HepG2 (cell line): ENCODE measurements at regions not wholly inside any gene's neighbourhood (a gene's known extent, or its start where the extent isn't known, plus 50 kb on each side); places are given as distances from the start of the nearest gene placed in this dataset.

Experiments
- ATAC-seq: fragments of 200-7000 bp; cut with Tn5 transposase; 3 replicates; pipeline ENCODE4 v1.9.1; 2020; ENCODE audit warnings: mild to moderate bottlenecking, moderate library complexity
- BruUV-seq: library from RNA; stranded (reverse); fragments of 400-500 nt; replicated peaks from 2 replicates; lab custom pipeline; 2021; lab: Mats Ljungman, UMichigan
- CTCF ChIA-PET: fragments of 300-600 bp; formaldehyde crosslinking; extraction: SDS; loops from one replicate; lab custom pipeline; 2021; ENCODE audit warnings: low total read pairs, inconsistent platforms, low intra/inter-chr PET ratio; lab: Yijun Ruan, JAX
- POLR2A ChIA-PET: fragments of 350-600 bp; sonication (Branson Sonifier 250); formaldehyde crosslinking; loops from one replicate; lab custom pipeline; 2020; ENCODE audit warnings: antibody characterized with exemption, inconsistent platforms; lab: Yijun Ruan, JAX
- DNase-seq: peaks from one replicate; pipeline ENCODE4 v3.0.0-alpha.2; 2015; ENCODE audit warnings: low spot score
- FAIRE-seq: peaks from 3 replicates; lab custom pipeline; 2011; peaks lifted over from hg19 to GRCh38; lab: Jason Lieb, UNC
- H2AFZ ChIP-seq: one replicate; pipeline ENCODE4 v1.6.1; 2011; ENCODE audit warnings: low read length, inconsistent platforms
- H3K27ac ChIP-seq: fragments of 300-600 bp; 3 replicates; pipeline ENCODE4 v1.8.0; 2011; ENCODE audit warnings: mixed run types, mild to moderate bottlenecking, mixed read lengths, low read length, inconsistent platforms; ENCODE audit not compliant: insufficient read depth; ENCODE audit errors: extremely low read length
- H3K27me3 ChIP-seq, 2 experiments: fragments of 200-600 bp in 1 of 2; 2 replicates in 1 of 2; 3 replicates in 1 of 2; pipeline versions ENCODE4 v1.6.0 to v1.8.0; 2011; ENCODE audit warnings: low read length in 2 of 2, mild to moderate bottlenecking in 2 of 2, moderate library complexity in 2 of 2, inconsistent platforms in 1 of 2; ENCODE audit not compliant: insufficient read depth in 2 of 2, control insufficient read depth in 1 of 2
- H3K36me3 ChIP-seq, 2 experiments: fragments of 200-600 bp in 1 of 2; replicated peaks in 1 of 2; 2 replicates in 1 of 2; 3 replicates in 1 of 2; pipeline versions ENCODE4 v1.5.1 to v1.8.0; 2011; ENCODE audit warnings: low read length in 2 of 2, inconsistent platforms in 1 of 2; ENCODE audit not compliant: insufficient read depth in 2 of 2, control insufficient read depth in 1 of 2
- H3K4me1 ChIP-seq: 2 replicates; pipeline ENCODE4 v1.5.1; 2012; ENCODE audit warnings: low read length, inconsistent platforms; ENCODE audit not compliant: insufficient read depth
- H3K4me2 ChIP-seq: 2 replicates; pipeline ENCODE4 v1.6.0; 2011; ENCODE audit warnings: low read depth, low read length, inconsistent platforms
- H3K4me3 ChIP-seq, 3 experiments: fragments of 200-600 bp in 1 of 3; sonication (generic), shearing (Covaris generic) in 1 of 3; replicated peaks in 1 of 3; 2 replicates each; pipeline ENCODE4 v1.5.1; 2011 to 2016; ENCODE audit warnings: low read length in 3 of 3, inconsistent platforms in 2 of 3, low read depth in 2 of 3, mild to moderate bottlenecking in 2 of 3, control low read depth in 1 of 3, mixed read lengths in 1 of 3; ENCODE audit not compliant: insufficient read depth in 1 of 3
- H3K79me2 ChIP-seq: one replicate; pipeline ENCODE4 v1.6.1; 2011; ENCODE audit warnings: low read length, inconsistent platforms; ENCODE audit not compliant: insufficient read depth
- H3K9ac ChIP-seq: 2 replicates; pipeline ENCODE4 v1.6.0; 2011; ENCODE audit warnings: mild to moderate bottlenecking, low read depth, low read length, inconsistent platforms; ENCODE audit not compliant: insufficient read depth
- H3K9me3 ChIP-seq: 2 replicates; pipeline ENCODE4 v1.5.1; 2012; ENCODE audit warnings: mild to moderate bottlenecking, low read length
- H4K20me1 ChIP-seq: 2 replicates; pipeline ENCODE4 v1.6.0; 2011; ENCODE audit warnings: inconsistent platforms, mild to moderate bottlenecking, low read length, moderate library complexity; ENCODE audit not compliant: insufficient read depth
- CENPT ChIP-seq: sonication (generic); formaldehyde crosslinking; IDR thresholded peaks from 2 replicates; pipeline ENCODE4 v1.8.0; 2022; ENCODE audit warnings: low read depth, mild to moderate bottlenecking, moderate library complexity, missing genetic modification reagents
- MEIS2 ChIP-seq: sonication (generic); formaldehyde crosslinking; IDR thresholded peaks from 2 replicates; pipeline ENCODE4 v1.9.0; 2021; ENCODE audit warnings: mild to moderate bottlenecking, missing genetic modification reagents
- NFIC ChIP-seq: IDR thresholded peaks from 2 replicates; pipeline ENCODE4 v1.6.1; 2012; ENCODE audit warnings: mild to moderate bottlenecking, low read length, inconsistent platforms
- SIN3A ChIP-seq: IDR thresholded peaks from 2 replicates; pipeline ENCODE4 v1.6.1; 2011; ENCODE audit warnings: low read depth, mild to moderate bottlenecking, control low read depth, low read length, borderline replicate concordance
- STAG1 ChIP-seq: sonication (generic); formaldehyde crosslinking; IDR thresholded peaks from 2 replicates; pipeline ENCODE4 v1.4.0; 2020; ENCODE audit warnings: missing genetic modification reagents
- ZNF12 ChIP-seq: sonication (generic); formaldehyde crosslinking; IDR thresholded peaks from 2 replicates; pipeline ENCODE4 v1.5.0; 2020; ENCODE audit warnings: missing genetic modification reagents
- ZNF263 ChIP-seq: sonication (generic); formaldehyde crosslinking; IDR thresholded peaks from 2 replicates; pipeline ENCODE4 v1.4.0; 2020; ENCODE audit warnings: missing genetic modification reagents
- ZNF629 ChIP-seq: sonication (generic); formaldehyde crosslinking; conservative IDR thresholded peaks from 2 replicates; pipeline ENCODE4 v1.5.0; 2020; ENCODE audit warnings: missing genetic modification reagents
- ZNF776 ChIP-seq: sonication (generic); formaldehyde crosslinking; IDR thresholded peaks from 2 replicates; pipeline ENCODE4 v1.4.0; 2020; ENCODE audit warnings: mild to moderate bottlenecking, missing genetic modification reagents
- ZNF883 ChIP-seq: sonication (generic); formaldehyde crosslinking; IDR thresholded peaks from 2 replicates; pipeline ENCODE4 v1.5.1; 2020; ENCODE audit warnings: mild to moderate bottlenecking, missing genetic modification reagents; ENCODE audit errors: not compliant biosample characterization
- WGBS: methylation state at CpG from one replicate; pipeline ENCODE4 v1.1.6; 2017; ENCODE audit warnings: low lambda C conversion rate; 5-methylcytosine and 5-hydroxymethylcytosine counted together
- in situ Hi-C: cut with HindIII; loops from 2 replicates; pipeline ENCODE4 v1.10.0; 2017; ENCODE audit warnings: low pct_unique_long_range_greater_than_20kb; ENCODE audit not compliant: extremely low pct_ligation_motif_present
- intact Hi-C: fragments of 100-400 bp; cut with micrococcal nuclease; formaldehyde crosslinking; loops from one replicate; pipeline ENCODE4 v1.10.0; 2022; ENCODE audit not compliant: unreplicated experiment

DNA sequence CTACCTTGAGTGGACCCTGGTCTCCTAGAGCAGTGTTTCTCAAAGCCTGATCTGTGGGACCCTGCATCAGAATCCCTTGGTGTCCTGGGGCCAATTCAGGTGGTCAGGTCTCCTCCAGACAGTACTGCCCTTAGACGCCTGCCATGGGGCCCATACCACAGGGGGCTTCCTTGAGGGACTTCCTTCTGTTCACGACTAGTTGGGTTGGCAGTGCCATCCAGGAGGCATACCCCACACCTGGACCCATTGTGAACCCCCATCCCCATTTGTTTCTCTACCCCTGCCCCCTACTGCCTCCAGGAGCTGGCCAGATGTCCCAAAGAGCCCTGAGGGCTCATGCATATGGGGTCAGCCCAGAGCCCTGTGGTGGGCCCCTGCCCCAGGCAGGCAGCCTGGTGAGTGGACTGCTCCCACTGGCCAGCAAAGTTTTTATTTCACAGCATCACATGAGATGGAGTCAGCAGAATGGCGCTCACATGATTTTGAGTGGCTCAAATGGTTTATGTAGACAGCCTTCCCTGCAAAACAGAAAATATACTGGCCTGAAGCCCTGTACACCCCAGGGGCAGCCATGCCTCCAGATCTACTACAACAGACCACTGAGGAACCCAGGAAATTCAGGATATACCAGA lies 259.9 kb upstream of the ZMIZ1 start:
- in situ Hi-C loops, result no loop called here
- ChIA-PET CTCF (no interaction called here), POLR2A (no interaction called here)
- no peaks in the 10 kb centered on the region for H3K9me3 ChIP-seq
- no peak for ATAC-seq
- no peaks in the 10 kb centered on the region for H3K4me1 ChIP-seq
- H3K36me3 ChIP-seq, result no peaks in the 10 kb centered on the region
- 36% methylated on average over 2 of the region's 3 CpGs for WGBS
- H3K4me2 ChIP-seq, result no peak overlapping the region
- FAIRE-seq, result no peak
- TF ChIP-seq ZNF263 (CRISPR knock-in tag) (no peak), ZNF629 (CRISPR knock-in tag) (no peak), ZNF883 (CRISPR knock-in tag) (no peak), NFIC (no peak), ZNF776 (CRISPR knock-in tag) (no peak), STAG1 (no peak), SIN3A (no peak), CENPT (CRISPR knock-in tag) (no peak)
- BruUV-seq, result no TSS peak
- H3K27me3 ChIP-seq, result peaks cover 0 to 13% of the 10 kb centered on the region in 2 experiments; a peak in 3 of 5 replicates
- H4K20me1 ChIP-seq, result no peaks in the 10 kb centered on the region
- no peak overlapping the region for H3K9ac ChIP-seq
- intact Hi-C loops, result no loop called here
- H3K4me3 ChIP-seq, result no peak overlapping the region
- no peak overlapping the region for H2AFZ ChIP-seq
- DNase-seq, result no peak
- no peak overlapping the region for H3K27ac ChIP-seq
- no peaks in the 10 kb centered on the region for H3K79me2 ChIP-seq

GRCh38 chr10:78811174-78811573 lies 257.6 kb upstream of the ZMIZ1 start:
- no peak for ATAC-seq
- H4K20me1 ChIP-seq, result no peaks in the 10 kb centered on the region
- CTCF ChIA-PET, result no interaction called here

More at GRCh38 chr10:78811174-78811573, 257.6 kb upstream of the ZMIZ1 start:
- Histone ChIP-seq H3K79me2 (no peaks in the 10 kb centered on the region), H2AFZ (no peak overlapping the region)
- no peak for FAIRE-seq
- intact Hi-C loops, result no loop called here
- TF ChIP-seq MEIS2 (CRISPR knock-in tag) (no peak), ZNF12 (CRISPR knock-in tag) (peak; percentile 90)
- TF ChIP-seq, all 625 proteins: peak for 1
- in situ Hi-C loops, result no loop called here
- H3K4me2 ChIP-seq, result no peak overlapping the region
- H3K9me3 ChIP-seq, result no peaks in the 10 kb centered on the region
- no peak overlapping the region for H3K4me3 ChIP-seq
- no peak for DNase-seq
- H3K27me3 ChIP-seq, result peaks cover 0 to 5% of the 10 kb centered on the region in 2 experiments; a peak in 2 of 5 replicates
- POLR2A ChIA-PET, result no interaction called here
- WGBS, result 0% methylated on average over 2 of the region's 3 CpGs
- no TSS peak for BruUV-seq
- H3K36me3 ChIP-seq, result no peaks in the 10 kb centered on the region
- H3K9ac ChIP-seq, result no peak overlapping the region
- no peak overlapping the region for H3K27ac ChIP-seq
- H3K4me1 ChIP-seq, result peaks cover 9% of the 10 kb centered on the region
